HG02943 (cell line): ENCODE measurements at regions not wholly inside any gene's neighbourhood (a gene's known extent, or its start where the extent isn't known, plus 50 kb on each side); places are given as distances from the start of the nearest gene placed in this dataset.
"Not testable (repeated sequence)": the region's sequence is repeated elsewhere in the genome, so short reads cannot be mapped to it uniquely, and the experiment has no call there.

ENCODE experiments used
- ATAC-seq: cut with Tn5 transposase; IDR thresholded peaks from one replicate; pipeline ENCODE4 v1.9.1; 2021; ENCODE audit warnings: mild to moderate bottlenecking, low read depth, moderate library complexity; ENCODE audit not compliant: unreplicated experiment

DNA sequence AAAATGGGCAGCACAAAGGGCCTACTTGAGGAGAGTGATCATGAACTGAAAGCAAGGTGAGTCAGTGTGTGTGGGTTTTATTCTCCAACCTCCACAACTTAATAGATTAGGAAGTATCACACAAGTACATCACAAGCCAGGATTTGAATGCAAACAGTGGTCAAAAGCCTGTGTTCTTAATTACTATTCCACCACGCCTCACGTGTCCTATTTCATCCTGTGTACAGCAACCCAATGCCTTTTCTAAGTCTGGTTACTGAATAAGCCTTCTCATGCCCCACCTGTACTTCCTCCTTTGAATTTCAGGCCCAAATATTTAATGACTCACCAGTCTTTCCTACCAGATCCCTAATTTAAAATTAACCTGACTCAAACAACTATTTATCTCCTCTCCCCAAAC, 755.7 kb upstream of the SLC8A1 start:
- ATAC-seq, result no peak

DNA sequence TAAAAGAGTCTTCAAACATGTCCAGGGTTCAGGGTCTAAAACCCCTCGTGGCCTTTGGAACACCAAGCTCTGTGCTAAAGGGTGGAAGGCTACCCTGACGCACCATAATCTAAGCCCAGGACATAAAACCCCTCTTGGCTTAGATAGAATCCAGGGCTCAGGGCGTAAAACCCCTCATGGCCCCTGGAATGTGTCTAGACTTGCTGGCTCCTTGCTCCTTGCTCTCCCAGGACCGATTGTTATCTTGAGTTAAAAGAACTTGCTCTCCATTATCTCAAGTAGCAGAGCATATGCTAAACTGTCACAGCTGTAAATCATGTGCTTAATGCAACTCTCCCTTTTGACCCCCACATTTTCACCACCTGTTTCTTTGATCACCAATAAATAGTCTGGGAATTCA, 758.1 kb upstream of the SLC8A1 start:
- not testable (repeated sequence) for ATAC-seq

DNA sequence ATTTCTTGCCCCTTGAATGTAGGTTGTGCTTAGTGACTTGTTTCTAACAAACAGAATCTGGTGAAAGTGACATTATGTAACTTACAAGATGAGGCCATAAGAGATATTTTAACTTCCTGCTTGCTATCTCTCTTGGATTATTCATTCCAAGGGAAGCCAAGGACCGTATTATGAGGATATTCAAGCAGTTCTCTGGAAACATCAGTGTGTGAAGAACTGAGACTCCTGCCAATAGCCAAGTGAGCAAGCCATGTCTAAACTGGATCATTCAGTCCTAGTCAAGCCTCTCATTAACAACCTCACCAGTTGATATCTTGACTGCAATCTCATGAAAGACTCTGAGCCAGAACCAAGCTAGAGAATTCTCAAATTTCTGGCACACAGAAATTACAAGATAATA, 765.1 kb upstream of the SLC8A1 start:
- ATAC-seq, result no peak

DNA sequence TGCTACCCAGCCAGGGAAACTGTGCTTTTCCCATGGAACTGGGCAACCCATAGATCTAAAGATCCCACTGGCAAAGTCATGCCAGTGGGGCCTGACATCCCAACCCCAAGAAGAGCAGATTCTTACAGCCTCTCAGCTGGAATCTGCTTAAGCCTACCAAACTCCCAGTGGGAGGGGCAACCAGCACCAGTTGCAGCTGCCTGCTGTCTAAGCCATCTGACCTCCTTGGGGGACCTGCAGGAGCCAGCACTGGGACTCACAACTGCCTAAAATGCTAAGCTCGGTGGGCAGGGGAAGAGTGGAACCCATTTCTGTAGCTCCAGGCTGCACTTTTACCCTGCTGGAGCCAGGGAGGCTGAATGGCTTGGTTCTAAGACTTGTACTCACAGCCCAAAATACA, 770.7 kb upstream of the SLC8A1 start:
- no peak for ATAC-seq

DNA sequence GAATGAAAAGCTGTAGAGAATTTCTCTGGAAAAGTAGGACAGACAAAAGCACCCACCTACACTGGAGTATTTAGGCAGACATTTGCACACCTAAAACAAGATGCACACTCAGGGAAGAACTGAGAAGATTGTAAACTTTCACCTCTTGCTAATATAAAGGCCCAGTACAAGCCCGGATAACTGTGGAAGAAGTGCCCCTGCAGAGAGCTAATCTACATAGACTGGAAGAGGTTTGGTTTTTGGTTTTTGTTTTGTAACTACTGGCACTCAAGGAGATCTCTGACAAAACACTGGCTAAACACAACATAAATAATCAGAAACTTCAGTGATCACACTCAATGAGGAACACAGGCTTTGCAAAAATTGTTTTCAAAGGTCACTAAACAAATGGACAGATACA, 782.2 kb upstream of the SLC8A1 start:
- no peak for ATAC-seq

DNA sequence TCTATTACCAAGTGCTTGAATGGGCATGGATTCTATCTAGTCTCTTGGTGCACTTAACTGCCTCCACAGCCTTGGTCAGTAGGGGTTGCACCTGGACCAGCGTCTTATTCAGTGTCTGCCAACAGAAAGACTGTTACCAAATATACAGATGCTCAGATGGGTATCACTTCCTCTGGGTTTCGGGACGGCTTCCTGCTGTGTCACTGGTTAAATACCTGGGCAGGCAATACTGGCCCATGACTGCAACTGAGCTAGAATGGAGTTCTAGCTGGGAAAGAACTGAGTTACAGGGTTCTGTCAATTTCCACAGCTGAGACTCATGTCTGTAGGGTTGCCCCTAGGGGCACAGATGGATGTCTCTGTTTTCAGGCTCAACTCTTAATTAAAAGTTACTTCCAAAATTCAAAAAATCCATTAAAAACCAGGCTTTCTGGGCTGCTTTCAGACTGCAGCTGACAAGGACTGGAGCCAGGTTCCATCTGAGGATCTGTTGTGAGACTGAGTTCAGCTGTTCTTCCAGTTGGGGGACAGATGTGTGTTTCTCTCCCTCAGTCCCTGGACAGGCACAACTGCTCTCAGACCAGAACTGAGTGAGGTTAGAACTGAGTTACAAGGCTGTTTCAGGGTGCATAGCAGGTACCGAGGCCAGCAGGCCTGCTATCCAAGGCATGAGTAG, 789.6 kb upstream of the SLC8A1 start:
- ATAC-seq, result peak; percentile 67

DNA sequence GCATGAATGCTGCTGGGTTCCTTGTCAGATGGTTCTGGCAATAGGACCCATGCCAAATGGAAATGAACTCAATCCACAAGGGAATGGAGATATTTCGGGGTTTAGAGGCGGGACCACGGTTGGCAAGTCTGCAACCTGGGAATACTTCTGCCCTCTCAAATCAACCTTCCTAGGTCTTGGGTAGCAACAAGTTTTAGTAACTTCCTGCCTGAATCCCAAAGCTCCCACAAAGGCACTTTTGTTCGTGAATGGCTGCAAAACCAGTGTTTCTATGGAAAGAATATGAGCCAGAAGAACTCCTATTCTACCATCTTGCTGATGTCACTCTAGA, 790.1 kb upstream of the SLC8A1 start:
- no peak for ATAC-seq

DNA sequence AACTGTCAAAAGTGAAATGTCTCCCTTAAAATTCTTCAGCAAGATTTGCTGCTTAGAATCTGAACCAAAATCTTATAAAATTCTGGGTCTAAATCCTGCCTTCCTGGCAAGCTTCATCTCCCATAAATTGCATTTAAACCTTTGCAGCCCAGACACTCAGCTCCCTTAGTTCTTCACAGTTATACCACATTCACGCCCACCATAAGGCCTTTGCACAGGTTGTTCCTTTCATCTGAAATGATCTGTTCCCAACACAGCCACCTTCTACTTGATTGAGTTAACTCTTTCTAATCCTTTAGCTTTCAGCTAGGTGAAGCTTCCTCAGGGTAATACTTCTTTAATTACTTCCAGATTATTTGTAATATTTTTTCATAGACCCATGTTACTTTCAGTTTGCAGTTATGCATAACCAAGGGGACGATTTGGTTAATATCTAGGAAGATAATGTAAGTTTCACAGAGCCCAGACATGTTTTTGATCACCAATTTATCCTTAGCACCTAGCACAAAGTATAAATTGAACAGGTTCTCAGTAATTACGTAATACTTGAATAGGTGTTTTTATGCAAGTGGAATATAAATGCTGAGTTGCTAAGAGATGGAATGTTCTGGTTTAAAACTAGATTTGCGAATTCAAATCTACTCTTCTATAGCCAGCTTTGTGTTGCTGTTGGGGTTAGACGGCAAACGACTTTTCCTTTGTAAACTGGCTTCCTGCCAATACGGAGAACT, 779.7 kb upstream of the PKDCC start:
- no peak for ATAC-seq

DNA sequence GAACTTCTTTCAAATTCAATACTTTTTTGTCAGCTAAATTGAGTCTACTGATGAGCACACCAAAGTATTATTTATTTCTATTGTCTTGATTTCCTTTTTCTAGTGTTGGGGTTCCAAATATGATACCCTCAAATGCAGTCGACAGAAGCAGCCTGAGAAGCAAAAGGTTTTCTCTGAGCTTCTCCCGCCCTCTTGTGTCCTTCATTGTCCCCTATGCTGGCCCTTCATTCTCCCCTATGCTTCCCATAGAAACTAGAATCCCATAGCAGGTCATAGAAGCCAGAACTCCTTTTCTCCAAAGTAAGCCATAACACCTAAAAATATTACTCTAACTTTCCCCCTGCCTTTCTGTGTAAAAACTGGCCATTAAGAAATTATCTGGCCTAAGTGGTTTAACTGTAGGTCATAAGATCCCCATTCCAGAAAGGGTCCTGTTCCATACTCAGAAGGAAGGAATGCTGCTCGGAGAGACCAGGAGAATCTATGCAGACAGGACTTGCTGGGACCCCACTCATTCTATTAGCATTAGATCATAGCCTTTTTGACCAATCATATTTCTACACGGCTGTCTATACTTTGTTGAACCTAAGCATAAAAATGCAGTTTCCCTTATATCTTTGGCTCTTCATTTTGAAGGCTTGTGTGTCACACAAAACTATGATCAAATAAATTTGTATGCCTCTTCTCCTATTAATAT, 764.6 kb upstream of the PKDCC start:
- ATAC-seq, result no peak

DNA sequence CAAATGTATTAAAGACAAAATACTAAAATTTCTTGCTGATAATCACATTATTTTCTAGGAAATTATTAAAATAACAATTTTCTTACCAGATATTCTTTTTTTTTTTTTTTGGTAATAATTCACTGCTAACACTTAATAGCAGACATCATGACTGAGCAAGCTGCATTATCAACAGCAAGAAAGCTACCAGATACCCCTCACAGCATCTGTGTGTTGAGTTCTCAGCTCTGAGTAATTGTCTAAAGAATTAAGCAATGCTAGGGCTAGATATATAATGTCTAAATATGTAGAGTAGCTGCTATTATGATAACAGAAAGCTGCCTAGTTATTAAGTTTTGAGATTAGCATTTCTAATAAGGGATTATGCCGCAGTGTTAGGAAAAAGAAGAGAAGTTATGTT, 754.3 kb upstream of the PKDCC start:
- no peak for ATAC-seq

DNA sequence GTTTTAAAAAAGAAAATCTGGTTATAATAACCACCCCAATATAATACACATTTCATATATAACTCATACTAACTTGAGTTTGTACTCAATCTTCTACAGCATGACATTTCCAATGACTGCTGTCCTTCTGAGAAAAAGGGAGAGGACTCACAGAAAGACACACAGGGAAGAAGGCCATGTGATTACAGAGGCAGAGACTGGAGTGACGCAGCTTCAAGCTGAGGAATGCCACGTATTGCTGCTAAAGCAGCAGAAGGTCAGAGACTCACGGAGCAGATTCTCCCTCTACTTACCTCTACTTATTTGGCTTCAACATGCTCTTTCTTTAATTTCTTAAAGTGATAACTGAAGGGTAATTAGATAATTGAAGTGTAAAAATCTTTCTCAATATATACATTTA, 753.5 kb upstream of the PKDCC start:
- no peak for ATAC-seq

DNA sequence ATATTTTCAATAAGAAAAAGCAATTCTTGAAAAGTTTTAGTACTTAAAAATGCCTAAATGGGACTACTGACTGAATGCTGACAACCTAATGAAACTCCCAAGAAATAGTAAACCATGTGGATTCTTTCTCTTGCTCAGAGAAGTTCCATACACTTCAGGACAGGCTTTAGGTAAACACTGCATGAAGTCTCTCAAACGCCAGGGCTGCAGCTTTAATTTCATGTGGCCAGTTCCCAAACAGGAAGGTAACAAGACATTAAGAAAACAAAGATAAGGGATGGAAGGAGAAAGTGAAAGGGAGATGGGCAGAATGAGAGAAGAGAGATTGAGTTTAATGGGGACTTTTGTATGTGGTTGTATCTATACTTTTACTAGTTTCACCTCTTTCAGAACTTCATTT, 734.7 kb upstream of the PKDCC start:
- ATAC-seq, result no peak

DNA sequence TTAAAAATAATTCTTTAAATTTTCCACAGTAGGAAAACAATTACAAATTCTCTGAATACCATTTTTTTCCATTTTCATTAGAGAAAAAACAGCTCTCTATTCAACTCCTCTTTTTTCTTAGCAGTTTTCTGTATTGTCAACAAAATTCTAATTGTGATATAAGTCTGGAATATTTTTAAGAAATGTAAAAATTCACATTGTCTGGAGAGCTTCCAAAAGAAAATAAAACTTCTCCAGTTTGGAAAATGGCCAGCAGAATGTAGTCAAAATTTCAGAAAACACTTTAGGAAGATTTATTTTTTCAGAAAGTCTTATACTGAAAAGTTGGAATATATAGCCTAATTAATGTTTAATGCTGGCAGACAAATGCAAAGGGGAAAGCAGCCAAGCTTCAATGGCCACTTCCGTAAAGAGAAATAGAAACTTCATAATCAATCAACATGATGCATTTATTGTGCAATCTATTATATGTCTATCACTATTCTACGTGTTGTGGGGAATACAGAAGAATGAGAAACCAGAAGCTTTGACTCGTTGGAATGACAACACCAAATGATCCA, 733.2 kb upstream of the PKDCC start:
- ATAC-seq, result no peak

DNA sequence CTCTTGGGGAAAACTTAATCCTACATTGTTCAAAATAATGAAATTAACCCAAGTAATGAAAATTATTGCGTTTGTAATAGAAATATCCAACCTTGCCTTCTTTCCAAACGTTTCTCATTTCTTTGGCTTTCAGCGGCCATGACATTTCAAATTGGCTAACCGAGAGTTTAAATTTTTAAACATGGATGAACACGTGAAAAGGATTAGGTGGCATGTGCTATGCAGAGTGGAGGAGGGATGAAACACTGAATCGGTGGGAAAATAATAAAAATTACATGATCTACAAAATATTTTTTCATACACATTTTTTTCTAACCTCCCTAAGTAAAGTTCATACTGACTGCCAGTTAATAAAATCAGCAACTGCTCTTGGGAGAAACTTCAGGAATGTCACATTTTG, 728.4 kb upstream of the PKDCC start:
- no peak for ATAC-seq

DNA sequence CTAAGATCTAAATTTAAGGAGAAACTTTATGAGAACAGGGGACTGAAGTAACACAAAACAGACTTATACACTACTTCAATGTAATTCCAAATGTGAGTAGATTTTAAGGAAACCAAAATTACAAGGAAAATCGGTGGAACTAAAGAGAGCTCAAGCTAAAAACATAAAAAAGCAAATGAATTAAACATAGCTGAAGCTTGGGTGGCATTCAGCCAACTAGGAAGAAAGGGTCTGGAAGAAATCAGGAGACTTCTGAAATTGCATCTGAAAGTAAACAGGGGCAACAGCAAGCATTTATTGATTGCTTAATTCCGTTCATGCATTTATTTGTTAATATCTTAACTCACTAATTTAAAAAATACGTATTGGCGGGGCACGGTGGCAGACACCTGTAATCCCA, 727.3 kb upstream of the PKDCC start:
- no peak for ATAC-seq

DNA sequence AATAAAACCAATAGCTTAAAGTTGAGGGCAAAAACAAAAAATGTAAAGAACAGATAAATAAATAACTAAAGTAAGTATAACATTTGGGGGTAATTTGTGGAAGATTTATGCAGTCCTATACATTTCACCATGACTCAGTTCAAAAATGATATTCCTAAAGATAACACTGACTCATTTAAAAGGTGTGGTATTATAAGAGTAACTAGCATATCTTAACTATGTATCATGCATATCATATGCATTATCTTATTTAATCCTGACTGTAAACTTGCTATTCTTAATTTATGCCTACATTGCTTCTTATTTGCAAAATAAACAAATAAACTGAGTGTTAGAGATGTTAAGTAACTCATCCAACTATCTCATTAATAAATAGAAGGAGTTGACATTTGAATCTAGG, 726.5 kb upstream of the PKDCC start:
- no peak for ATAC-seq

DNA sequence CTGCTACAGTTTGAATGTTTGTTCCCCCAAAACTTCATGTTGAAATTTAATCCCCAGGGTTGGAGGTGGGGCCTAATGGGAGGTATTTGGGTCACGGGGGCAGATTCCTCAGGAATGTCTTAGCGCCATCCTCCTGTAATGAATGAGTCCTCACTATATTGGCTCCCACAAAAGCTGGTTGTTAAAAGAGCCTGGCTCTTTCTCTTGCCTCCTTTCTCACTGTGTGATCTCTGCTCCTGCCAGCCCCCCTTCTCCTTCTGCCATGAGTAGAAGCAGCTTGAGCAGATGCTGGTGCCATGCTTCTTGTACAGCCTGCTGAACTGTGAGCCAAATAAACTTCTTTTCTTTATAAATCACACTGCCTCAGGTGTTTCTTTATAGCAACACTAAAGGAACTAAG, 721.0 kb upstream of the PKDCC start:
- no peak for ATAC-seq

DNA sequence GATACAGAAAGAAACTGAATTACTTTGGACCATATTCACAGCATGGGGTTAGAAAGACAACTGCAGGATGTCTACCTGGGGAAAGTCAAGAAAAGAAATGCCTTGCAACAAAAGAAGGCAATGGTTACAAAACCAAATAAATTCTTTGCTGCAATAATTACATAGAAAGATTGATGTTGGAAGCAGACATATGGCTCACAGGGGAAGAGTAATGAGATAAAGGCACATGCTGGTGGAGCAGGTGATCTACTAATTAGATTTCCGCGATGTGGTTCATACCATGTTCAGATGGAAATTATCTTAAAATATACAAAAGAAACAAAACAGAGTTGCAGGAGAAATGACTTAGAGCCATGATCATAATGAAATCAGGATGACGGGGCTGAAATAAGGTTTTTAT, 718.8 kb upstream of the PKDCC start:
- no peak for ATAC-seq

DNA sequence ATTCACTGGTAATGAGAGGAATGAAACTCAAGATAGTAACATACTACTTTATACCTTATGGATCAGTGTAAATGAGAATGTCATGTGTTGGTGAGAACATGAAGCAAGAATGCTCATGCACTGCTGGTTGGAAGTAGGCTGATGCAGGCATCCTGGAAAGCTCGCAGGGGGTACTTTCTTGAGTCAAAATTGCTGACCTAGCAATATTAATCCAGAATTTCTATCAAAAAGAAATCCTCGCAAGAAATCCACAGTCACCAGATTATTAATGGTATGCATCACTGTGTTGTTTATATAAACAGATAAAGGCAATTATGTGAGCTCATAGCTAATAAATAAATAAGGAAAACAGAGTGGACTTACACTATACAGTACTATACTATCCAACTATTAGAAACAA, 713.7 kb upstream of the PKDCC start:
- ATAC-seq, result no peak

DNA sequence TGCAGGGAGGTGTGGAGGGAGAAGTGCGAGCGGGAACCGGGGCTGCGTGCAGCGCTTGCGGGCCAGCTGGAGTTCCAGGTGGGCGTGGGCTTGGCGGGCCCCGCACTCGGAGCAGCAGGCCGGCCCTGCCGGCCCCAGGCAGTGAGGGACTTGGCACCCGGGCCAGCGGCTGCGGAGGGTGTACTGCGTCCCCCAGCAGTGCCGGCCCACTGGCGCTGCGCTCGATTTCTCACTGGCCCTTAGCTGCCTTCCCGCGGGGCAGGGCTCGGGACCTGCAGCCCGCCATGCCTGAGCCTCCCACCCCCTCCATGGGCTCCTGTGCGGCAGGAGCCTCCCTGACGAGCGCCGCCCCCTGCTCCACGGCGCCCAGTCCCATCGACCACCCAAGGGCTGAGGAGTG, 712.2 kb upstream of the PKDCC start:
- ATAC-seq, result not testable (repeated sequence)

DNA sequence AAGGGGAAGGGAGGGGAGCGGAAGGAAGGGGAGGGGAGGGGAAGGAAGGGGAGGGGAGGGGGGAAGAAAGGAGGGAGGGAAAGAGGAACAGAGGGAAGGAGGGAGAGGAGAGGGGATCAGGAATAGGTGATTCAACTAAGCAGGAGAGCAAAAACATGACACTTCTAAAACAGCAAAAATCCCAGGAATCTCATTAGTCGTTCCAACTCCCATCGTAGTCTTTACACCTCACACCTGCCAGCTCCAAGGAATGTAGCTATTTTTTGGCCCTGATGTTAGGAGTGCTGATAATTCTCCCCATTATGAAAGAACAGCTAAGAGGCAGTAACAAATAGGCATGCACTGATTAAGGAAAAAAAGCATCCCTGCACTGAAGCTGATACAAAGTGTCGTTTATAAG, 709.9 kb upstream of the PKDCC start:
- no peak for ATAC-seq

DNA sequence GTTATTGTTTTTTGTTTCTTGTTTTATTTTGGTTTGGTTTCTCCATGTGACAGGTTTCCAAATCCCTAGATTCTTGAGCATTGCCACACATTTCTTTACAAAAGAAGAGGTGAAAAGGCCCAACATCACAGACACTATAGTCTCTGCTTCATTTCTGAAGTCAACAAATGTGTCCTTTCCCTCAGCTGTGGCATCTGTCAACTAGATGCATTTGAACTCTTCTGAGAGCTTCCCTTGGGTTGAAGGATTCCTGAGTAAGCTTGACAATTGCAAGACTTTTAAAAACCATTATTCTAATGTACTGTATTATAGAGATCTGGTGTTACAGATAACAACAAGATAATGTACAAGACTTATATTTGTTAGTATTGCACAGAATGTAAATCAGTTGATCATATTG, 703.3 kb upstream of the PKDCC start:
- ATAC-seq, result no peak
